Epithelial cell of esophagus (primary cell): ENCODE measurements at regions not wholly inside any gene's neighbourhood (a gene's known extent, or its start where the extent isn't known, plus 50 kb on each side); places are given as distances from the start of the nearest gene placed in this dataset.

ENCODE experiments used
- DNase-seq: peaks from one replicate; pipeline ENCODE4 v3.0.0; 2010; ENCODE audit warnings: low read depth
- H3K4me3 ChIP-seq: 2 replicates; pipeline ENCODE4 v1.5.1; 2011; ENCODE audit warnings: mild to moderate bottlenecking, low read length, control low read depth
- CTCF ChIP-seq: IDR thresholded peaks from 2 replicates; pipeline ENCODE4 v1.5.1; 2011; ENCODE audit warnings: low read depth, mild to moderate bottlenecking, low read length, control low read depth, inconsistent platforms; ENCODE audit not compliant: insufficient read depth; ENCODE audit errors: missing control alignments

DNA sequence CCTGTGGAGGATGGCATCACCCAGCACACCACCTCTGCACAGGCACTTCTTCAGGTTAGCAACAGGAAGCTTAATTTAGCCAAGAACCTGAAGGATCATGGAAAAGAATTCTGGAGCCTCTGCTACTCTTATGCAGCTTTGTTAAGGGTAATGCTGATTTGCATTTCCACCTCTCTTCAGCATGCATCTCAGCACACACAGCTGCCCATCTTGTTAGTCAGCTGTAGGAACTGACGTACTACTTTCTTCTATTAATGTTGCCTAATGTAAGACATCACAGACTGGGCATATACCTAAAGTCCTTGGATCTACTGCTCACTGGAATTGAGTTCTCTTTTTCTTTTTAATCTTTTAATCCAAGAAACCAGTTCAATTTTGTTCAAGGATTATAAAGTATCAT, 181.0 kb downstream of the SPP2 start:
- H3K4me3 ChIP-seq: no peak overlapping the region
- TF ChIP-seq CTCF: no peak
- DNase-seq: no peak

DNA sequence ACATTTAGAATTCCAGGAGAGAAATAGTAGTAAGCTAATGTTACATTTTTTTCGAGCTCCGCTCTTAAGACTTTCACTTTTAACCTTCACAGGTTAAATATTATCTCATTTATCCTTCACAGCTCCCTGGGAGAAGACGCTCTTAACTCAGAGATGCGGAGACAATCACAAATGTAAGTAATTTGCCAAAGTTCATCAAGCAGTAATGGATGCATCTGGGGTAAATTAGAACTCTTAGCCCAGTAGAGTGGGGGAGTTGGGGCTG, 168.5 kb downstream of the SPP2 start:
- no peak for DNase-seq
- no peak overlapping the region for H3K4me3 ChIP-seq
- no peak for TF ChIP-seq CTCF

- DNase-seq: no peak
- TF ChIP-seq CTCF: no peak
Observed at GRCh38 chr2:234218266-234219045, 168.0 kb downstream of the SPP2 start.

DNA sequence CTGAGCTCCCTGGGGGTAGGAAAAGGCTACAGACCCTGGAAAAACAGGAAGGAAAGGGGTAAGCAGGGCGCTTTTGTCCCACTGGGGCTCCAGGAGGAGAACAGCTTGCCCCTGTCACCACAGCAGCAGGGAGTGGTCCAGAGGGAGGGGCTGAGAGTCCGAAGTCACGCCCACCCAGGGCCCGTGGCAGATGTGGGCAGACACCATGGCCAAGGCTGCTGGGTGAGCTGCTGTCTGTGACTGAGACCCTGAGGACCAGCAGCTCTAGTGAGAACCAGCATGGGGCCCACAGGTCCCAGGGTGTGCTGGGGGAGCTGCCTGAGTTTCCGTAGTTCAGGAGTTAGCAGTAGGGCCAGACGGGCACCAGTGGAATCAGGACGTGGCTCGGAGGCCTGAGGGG, 162.0 kb downstream of the SPP2 start:
- TF ChIP-seq CTCF: no peak
- no peak overlapping the region for H3K4me3 ChIP-seq
- DNase-seq: no peak

More at GRCh38 chr2:234218266-234219045, 168.0 kb downstream of the SPP2 start:
- H3K4me3 ChIP-seq: no peak overlapping the region

GRCh38 chr2:234211797-234212196, 161.3 kb downstream of the SPP2 start:
- TF ChIP-seq CTCF: no peak
- H3K4me3 ChIP-seq: no peak overlapping the region
- DNase-seq: no peak

DNA sequence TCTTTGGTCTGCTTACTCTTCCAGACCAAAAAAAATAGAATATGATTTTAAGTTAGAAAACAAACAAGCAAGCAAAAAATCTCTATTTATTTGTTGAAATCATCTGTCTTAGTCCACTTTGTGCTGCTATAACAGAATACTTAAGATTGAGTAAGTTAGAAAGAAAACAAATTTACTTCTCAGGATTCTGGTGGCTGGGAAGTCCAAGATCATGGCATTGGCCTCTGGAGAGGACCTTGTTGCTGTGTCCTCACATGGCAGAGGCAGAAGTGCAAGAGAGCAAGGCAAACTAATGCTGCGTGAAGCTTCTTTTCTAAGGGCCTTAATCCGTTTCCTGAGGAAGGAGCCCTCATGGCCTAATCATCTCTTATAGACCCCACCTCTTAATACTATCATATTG, 156.2 kb downstream of the SPP2 start:
- no peak for DNase-seq
- H3K4me3 ChIP-seq: no peak overlapping the region
- no peak for TF ChIP-seq CTCF

DNA sequence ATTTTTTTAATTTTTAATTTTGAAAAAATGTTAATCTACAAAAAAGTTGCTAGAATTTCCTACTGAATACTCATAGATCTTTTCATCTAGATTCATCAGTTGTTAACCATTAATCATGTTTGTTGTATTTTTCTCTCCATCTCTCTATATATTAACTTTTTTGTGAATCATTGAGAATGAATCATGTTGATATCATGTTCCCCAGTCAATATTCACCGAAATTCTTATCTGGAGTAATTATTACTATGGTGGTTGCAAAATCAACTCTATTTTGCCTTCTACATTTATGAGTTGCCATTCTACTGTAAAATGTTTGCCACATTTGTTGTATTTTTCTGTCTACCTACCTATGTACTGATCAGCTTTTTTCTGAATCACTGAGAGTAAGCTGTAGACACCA, 154.0 kb downstream of the SPP2 start:
- H3K4me3 ChIP-seq: no peak overlapping the region
- peak; percentile 54 for DNase-seq
- no peak for TF ChIP-seq CTCF
